Sigmoid colon (tissue), 6 donors: ENCODE measurements at regions not wholly inside any gene's neighbourhood (a gene's known extent, or its start where the extent isn't known, plus 50 kb on each side); places are given as distances from the start of the nearest gene placed in this dataset.

ENCODE experiments used
- DNase-seq: peaks from one replicate; pipeline ENCODE4 v3.0.0-alpha.2; 2019
- H3K27ac ChIP-seq, 4 donors: fragments of 200-600 bp; sonication (generic); one replicate each; pipeline ENCODE4 v1.5.1; 2016 to 2019; ENCODE audit warnings: mild to moderate bottlenecking in 1 of 4
- H3K27me3 ChIP-seq, 3 donors: fragments of 200-600 bp; sonication (generic); one replicate each; pipeline ENCODE4 v1.5.1; 2019; ENCODE audit warnings: mild to moderate bottlenecking in 1 of 3
- H3K36me3 ChIP-seq, 4 donors: fragments of 200-600 bp; sonication (generic); one replicate each; pipeline ENCODE4 v1.5.1; 2016 to 2019
- H3K4me1 ChIP-seq, 4 donors: fragments of 200-600 bp; sonication (generic); one replicate each; pipeline ENCODE4 v1.5.1; 2017 to 2019
- H3K4me3 ChIP-seq, 4 donors: fragments of 200-600 bp; sonication (generic); one replicate each; pipeline ENCODE4 v1.5.1; 2017 to 2019; ENCODE audit warnings: mild to moderate bottlenecking in 2 of 4, moderate library complexity in 1 of 4
- H3K9me3 ChIP-seq, 4 donors: fragments of 200-600 bp in 3 of 4; sonication (generic) in 3 of 4; one replicate each; pipeline versions ENCODE4 v1.5.1 to v1.6.1; 2013 to 2019
- EP300 ChIP-seq, 4 donors: sonication (generic); formaldehyde crosslinking; IDR thresholded peaks; one replicate each; pipeline ENCODE4 v1.6.1; 2017; ENCODE audit warnings: antibody characterized with exemption in 4 of 4
- POLR2A ChIP-seq, 2 donors: fragments of 450-650 bp; IDR thresholded peaks; one replicate each; pipeline ENCODE4 v1.6.1; 2016; ENCODE audit warnings: antibody characterized with exemption in 2 of 2, mild to moderate bottlenecking in 2 of 2, moderate library complexity in 2 of 2
- POLR2AphosphoS5 ChIP-seq, 4 donors: sonication (generic); formaldehyde crosslinking; IDR thresholded peaks; one replicate each; pipeline ENCODE4 v1.6.1; 2017; ENCODE audit warnings: antibody characterized with exemption in 4 of 4
- WGBS, 2 donors: extraction: QIAGEN DNeasy Blood & Tissue Kit; methylation state at CpG; one replicate each; pipeline ENCODE4 v1.1.7; 2013; 5-methylcytosine and 5-hydroxymethylcytosine counted together
- intact Hi-C: fragments of 100-400 bp; cut with DNase I; formaldehyde crosslinking; loops from one replicate; pipeline ENCODE4 v1.15.1; 2023
- TF ChIP-seq, protein P1 (sequence below), 4 experiments: fragments of 450-650 bp in 3 of 4; fragments of 200-600 bp in 1 of 4; IDR thresholded peaks; one replicate each; pipeline ENCODE4 v1.5.1; 2016 to 2019; ENCODE audit warnings: antibody characterized with exemption in 4 of 4, mild to moderate bottlenecking in 3 of 4, moderate library complexity in 2 of 4
- donor health status: healthy with polysubstance abuse.
- donor health status: healthy.

DNA sequence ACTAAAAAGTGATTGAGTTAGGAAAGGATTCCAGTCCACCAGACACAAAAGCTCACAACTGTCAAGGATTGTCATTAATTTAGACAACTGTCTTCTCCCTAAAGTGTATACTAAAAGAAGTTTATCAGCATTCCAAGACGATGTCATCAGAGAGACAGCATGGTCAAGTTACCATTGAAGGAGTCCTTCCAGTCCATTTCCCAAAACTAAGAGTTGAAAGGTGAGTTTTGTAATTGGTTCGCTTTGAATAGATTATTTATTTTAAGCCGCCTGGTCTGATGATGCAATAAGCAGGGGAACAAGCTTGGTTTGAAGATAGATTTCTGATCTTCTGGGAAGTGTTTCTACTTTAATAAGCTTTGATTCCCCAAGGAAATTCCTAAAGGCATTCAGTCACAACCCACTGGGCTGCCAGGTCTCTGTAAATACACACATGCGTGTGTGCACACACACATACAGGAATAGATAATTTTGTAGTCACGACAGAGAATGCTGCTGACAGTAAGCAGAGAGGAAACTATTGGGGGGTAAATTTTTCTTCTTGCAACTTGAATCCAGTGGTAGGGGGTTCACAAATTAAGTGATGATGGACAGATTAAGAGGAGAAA lies 234.8 kb downstream of the PIK3R1 start:
- H3K36me3 ChIP-seq: no peaks in the 10 kb centered on the region
- TF ChIP-seq, protein P1, sequence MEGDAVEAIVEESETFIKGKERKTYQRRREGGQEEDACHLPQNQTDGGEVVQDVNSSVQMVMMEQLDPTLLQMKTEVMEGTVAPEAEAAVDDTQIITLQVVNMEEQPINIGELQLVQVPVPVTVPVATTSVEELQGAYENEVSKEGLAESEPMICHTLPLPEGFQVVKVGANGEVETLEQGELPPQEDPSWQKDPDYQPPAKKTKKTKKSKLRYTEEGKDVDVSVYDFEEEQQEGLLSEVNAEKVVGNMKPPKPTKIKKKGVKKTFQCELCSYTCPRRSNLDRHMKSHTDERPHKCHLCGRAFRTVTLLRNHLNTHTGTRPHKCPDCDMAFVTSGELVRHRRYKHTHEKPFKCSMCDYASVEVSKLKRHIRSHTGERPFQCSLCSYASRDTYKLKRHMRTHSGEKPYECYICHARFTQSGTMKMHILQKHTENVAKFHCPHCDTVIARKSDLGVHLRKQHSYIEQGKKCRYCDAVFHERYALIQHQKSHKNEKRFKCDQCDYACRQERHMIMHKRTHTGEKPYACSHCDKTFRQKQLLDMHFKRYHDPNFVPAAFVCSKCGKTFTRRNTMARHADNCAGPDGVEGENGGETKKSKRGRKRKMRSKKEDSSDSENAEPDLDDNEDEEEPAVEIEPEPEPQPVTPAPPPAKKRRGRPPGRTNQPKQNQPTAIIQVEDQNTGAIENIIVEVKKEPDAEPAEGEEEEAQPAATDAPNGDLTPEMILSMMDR (IDR thresholded peaks at IDR 0.05): no peak
- no peak for TF ChIP-seq EP300 (IDR thresholded peaks at IDR 0.05)
- TF ChIP-seq POLR2AphosphoS5 (IDR thresholded peaks at IDR 0.05): no peak
- no peak for TF ChIP-seq POLR2A (IDR thresholded peaks at IDR 0.05)
- H3K4me1 ChIP-seq: peaks cover 0 to 10% (median 3%) of the 10 kb centered on the region in 4 donors
- no peak overlapping the region for H3K27ac ChIP-seq
- H3K9me3 ChIP-seq: no peaks in the 10 kb centered on the region
- no peak for DNase-seq
- H3K27me3 ChIP-seq: no peaks in the 10 kb centered on the region
- intact Hi-C loops: loop anchor here (10.0 kb wide), 1 partner anchor 1456 kb away; no protein-coding TSS in a partner anchor
- 85 to 88% methylated on average over 5 of the region's 5 CpGs for WGBS, 2 donors
- no peak overlapping the region for H3K4me3 ChIP-seq

DNA sequence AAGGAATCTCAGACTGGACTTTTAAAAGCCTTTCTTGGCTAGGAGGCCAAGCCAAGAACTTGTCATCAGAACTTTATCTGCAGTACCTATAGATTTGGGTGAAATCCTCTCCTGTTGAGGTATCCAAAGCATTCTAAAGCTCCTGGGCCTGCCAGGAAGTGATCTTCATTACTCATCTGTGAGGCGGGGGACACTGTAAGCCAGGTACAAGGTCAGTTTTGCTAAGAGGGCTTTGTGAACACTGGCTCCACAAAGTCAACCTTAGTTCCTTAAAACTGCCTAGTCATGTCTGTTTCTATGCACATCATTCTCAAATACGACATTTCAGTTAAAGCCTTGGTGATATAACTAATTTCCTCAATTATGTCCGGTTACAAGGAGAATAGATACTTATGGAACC lies 236.7 kb downstream of the PIK3R1 start:
- Histone ChIP-seq H3K4me1 (peaks cover 0 to 12% (median 8%) of the 10 kb centered on the region in 4 donors), H3K36me3 (no peaks in the 10 kb centered on the region), H3K9me3 (no peaks in the 10 kb centered on the region), H3K27ac (no peak overlapping the region), H3K27me3 (no peaks in the 10 kb centered on the region), H3K4me3 (no peak overlapping the region)
- 81 to 91% methylated on average over 3 of the region's 3 CpGs for WGBS, 2 donors
- DNase-seq: no peak
- TF ChIP-seq, protein P1 (IDR thresholded peaks at IDR 0.05): no peak
- TF ChIP-seq POLR2A (IDR thresholded peaks at IDR 0.05): no peak
- no peak for TF ChIP-seq EP300 (IDR thresholded peaks at IDR 0.05)
- no peak for TF ChIP-seq POLR2AphosphoS5 (IDR thresholded peaks at IDR 0.05)
- intact Hi-C loops: loop anchor here (10.0 kb wide), 1 partner anchor 1457 kb away; no protein-coding TSS in a partner anchor

DNA sequence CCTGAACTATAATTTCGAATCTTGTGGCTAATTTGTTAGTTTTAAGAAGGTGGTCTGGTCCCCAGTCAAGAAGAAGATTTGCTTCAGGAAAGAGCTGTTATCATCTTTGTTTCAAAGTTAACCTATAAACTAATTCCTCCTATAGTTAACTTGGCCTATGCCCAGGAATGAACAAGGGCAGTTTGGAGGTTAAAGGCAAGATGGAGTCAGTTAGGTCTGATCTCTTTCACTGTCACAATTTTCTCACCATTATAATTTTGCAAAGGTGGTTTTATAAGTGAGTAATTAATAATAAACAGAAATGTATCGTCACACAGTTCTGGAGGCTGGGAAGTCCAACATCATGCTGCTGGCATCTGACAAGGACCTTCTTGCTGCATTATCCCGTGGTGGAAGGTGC lies 238.6 kb downstream of the PIK3R1 start:
- DNase-seq: no peak
- H3K27ac ChIP-seq: no peak overlapping the region
- no peaks in the 10 kb centered on the region for H3K27me3 ChIP-seq
- 93 to 94% methylated on average over 3 of the region's 3 CpGs for WGBS, 2 donors
- intact Hi-C loops: loop anchor here (10.0 kb wide), 1 partner anchor 1459 kb away; no protein-coding TSS in a partner anchor
- TF ChIP-seq, protein P1 (IDR thresholded peaks at IDR 0.05): no peak
- TF ChIP-seq POLR2A (IDR thresholded peaks at IDR 0.05): no peak
- no peak for TF ChIP-seq POLR2AphosphoS5 (IDR thresholded peaks at IDR 0.05)
- no peak for TF ChIP-seq EP300 (IDR thresholded peaks at IDR 0.05)
- no peaks in the 10 kb centered on the region for H3K36me3 ChIP-seq
- H3K9me3 ChIP-seq: no peaks in the 10 kb centered on the region
- H3K4me1 ChIP-seq: peaks cover 0 to 15% (median 12%) of the 10 kb centered on the region in 4 donors
- no peak overlapping the region for H3K4me3 ChIP-seq

DNA sequence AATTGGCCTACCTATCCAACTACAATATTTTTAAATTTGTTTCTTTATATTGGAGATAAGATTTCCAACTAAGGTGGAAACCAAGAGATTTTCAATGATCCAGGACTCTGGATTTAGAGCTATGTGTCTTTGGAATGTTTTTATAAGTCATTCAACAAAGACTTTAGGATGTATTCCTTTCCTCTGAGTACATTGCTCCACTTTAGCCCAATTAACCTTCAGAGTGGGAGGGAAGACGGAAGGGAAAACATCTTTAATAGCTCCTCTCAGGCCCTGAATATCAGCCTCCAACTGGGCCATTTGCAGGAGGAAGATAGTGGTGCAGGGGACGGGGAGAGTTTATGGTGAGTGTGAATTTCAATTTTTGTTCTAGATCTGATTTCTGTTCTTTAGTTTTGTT lies 239.2 kb downstream of the PIK3R1 start:
- WGBS, 2 donors: 94 to 96% methylated on average over 2 of the region's 2 CpGs
- Histone ChIP-seq H3K9me3 (no peaks in the 10 kb centered on the region), H3K4me1 (peaks cover 0 to 18% (median 11%) of the 10 kb centered on the region in 4 donors), H3K27me3 (no peaks in the 10 kb centered on the region), H3K36me3 (no peaks in the 10 kb centered on the region), H3K4me3 (no peak overlapping the region), H3K27ac (no peak overlapping the region)
- intact Hi-C loops: loop anchor here (10.0 kb wide), 1 partner anchor 1460 kb away; no protein-coding TSS in a partner anchor
- DNase-seq: no peak
- no peak for TF ChIP-seq EP300 (IDR thresholded peaks at IDR 0.05)
- TF ChIP-seq POLR2A (IDR thresholded peaks at IDR 0.05): no peak

DNA sequence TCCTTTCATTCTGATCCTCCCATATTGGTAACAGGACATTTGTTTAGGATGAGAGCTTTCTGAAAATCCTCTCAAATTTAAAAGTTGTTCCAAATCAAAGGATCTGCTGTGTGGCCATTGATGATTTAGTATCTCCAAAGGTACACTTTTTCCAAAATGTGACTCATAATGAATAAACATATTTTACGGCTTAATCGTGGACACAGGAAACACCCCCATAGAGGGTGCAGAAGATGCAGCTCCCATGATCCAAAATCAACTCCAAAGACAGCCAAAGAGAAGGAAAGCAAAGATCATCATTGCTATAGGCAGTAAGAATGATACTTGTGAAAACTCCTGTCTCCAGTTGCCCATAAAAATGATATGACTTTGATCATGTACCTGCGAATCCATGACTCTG lies 239.7 kb downstream of the PIK3R1 start:
- H3K27ac ChIP-seq: no peak overlapping the region
- 82 to 84% methylated on average over 3 of the region's 3 CpGs for WGBS, 2 donors
- intact Hi-C loops: loop anchor here (10.0 kb wide), 1 partner anchor 1460 kb away; no protein-coding TSS in a partner anchor

More for the DNA sequence above, 239.7 kb downstream of the PIK3R1 start:
- DNase-seq: no peak
- peaks cover 0 to 18% (median 11%) of the 10 kb centered on the region in 4 donors for H3K4me1 ChIP-seq
- no peak for TF ChIP-seq EP300 (IDR thresholded peaks at IDR 0.05)
- TF ChIP-seq, protein P1 (IDR thresholded peaks at IDR 0.05): no peak
- TF ChIP-seq POLR2AphosphoS5 (IDR thresholded peaks at IDR 0.05): no peak
- no peak overlapping the region for H3K4me3 ChIP-seq
- H3K36me3 ChIP-seq: no peaks in the 10 kb centered on the region
- H3K27me3 ChIP-seq: no peaks in the 10 kb centered on the region
- H3K9me3 ChIP-seq: no peaks in the 10 kb centered on the region
